Suprapubic skin (tissue), 4 donors: ENCODE measurements at regions not wholly inside any gene's neighbourhood (a gene's known extent, or its start where the extent isn't known, plus 50 kb on each side); places are given as distances from the start of the nearest gene placed in this dataset.
"Not testable (repeated sequence)": the region's sequence is repeated elsewhere in the genome, so short reads cannot be mapped to it uniquely, and the experiment has no call there.

Source experiments
- EP300 ChIP-seq: sonication (generic); formaldehyde crosslinking; IDR thresholded peaks from one replicate; pipeline ENCODE4 v1.6.1; 2017; ENCODE audit warnings: antibody characterized with exemption
- POLR2A ChIP-seq, 2 donors: fragments of 450-650 bp; IDR thresholded peaks; one replicate each; pipeline ENCODE4 v1.6.1; 2017; ENCODE audit warnings: antibody characterized with exemption in 2 of 2, mild to moderate bottlenecking in 2 of 2, moderate library complexity in 2 of 2
- POLR2AphosphoS5 ChIP-seq, 3 donors: sonication (generic); formaldehyde crosslinking; IDR thresholded peaks; one replicate each; pipeline ENCODE4 v1.6.1; 2017; ENCODE audit warnings: antibody characterized with exemption in 3 of 3
- TF ChIP-seq, protein P1 (sequence below), 2 donors: fragments of 200-600 bp in 1 of 2; fragments of 450-650 bp in 1 of 2; sonication (generic) in 1 of 2; IDR thresholded peaks; one replicate each; pipeline ENCODE4 v1.5.1; 2016 to 2019; ENCODE audit warnings: antibody characterized with exemption in 2 of 2, mild to moderate bottlenecking in 1 of 2, moderate library complexity in 1 of 2

DNA sequence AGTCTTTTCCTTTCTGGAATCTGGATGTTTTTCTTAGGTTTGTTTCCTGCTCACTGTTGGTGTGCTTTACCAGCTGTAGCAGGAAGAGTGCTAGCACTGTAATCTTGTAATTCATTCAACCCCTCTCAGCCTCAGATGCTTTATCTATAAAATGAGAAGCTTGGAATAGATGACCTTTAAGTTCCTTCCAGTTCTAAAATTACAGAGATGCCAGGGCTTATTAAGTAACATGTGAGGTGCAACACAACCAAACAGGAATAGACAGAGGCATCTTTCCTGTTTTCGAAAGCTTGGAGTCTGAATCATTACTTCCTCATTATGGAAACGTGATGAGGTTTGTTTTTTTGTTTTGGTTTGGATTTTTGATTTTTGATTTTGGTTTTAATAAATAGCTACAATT, 60.1 kb upstream of the PLGLB1 start:
- TF ChIP-seq POLR2AphosphoS5 (IDR thresholded peaks at IDR 0.05); POLR2A (IDR thresholded peaks at IDR 0.05); EP300: not testable (repeated sequence)
- TF ChIP-seq, protein P1, sequence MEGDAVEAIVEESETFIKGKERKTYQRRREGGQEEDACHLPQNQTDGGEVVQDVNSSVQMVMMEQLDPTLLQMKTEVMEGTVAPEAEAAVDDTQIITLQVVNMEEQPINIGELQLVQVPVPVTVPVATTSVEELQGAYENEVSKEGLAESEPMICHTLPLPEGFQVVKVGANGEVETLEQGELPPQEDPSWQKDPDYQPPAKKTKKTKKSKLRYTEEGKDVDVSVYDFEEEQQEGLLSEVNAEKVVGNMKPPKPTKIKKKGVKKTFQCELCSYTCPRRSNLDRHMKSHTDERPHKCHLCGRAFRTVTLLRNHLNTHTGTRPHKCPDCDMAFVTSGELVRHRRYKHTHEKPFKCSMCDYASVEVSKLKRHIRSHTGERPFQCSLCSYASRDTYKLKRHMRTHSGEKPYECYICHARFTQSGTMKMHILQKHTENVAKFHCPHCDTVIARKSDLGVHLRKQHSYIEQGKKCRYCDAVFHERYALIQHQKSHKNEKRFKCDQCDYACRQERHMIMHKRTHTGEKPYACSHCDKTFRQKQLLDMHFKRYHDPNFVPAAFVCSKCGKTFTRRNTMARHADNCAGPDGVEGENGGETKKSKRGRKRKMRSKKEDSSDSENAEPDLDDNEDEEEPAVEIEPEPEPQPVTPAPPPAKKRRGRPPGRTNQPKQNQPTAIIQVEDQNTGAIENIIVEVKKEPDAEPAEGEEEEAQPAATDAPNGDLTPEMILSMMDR (IDR thresholded peaks at IDR 0.05) = not testable (repeated sequence)
